Mammary epithelial cell (primary cell): ENCODE measurements at regions not wholly inside any gene's neighbourhood (a gene's known extent, or its start where the extent isn't known, plus 50 kb on each side); places are given as distances from the start of the nearest gene placed in this dataset.

Experiments used
- EZH2 ChIP-seq: IDR thresholded peaks from 2 replicates; pipeline ENCODE4 v1.6.1; 2012; ENCODE audit warnings: low read length, inconsistent platforms, borderline replicate concordance
- TF ChIP-seq, protein P1 (sequence below), 2 donors: IDR thresholded peaks in 1 of 2; conservative IDR thresholded peaks in 1 of 2; 2 replicates each; pipeline ENCODE4 v1.5.1; 2011 to 2012; ENCODE audit warnings: inconsistent platforms in 2 of 2, low read length in 2 of 2, mild to moderate bottlenecking in 2 of 2, control low read depth in 1 of 2, low read depth in 1 of 2; ENCODE audit not compliant: insufficient read depth in 1 of 2; ENCODE audit errors: extremely low read depth in 1 of 2

DNA sequence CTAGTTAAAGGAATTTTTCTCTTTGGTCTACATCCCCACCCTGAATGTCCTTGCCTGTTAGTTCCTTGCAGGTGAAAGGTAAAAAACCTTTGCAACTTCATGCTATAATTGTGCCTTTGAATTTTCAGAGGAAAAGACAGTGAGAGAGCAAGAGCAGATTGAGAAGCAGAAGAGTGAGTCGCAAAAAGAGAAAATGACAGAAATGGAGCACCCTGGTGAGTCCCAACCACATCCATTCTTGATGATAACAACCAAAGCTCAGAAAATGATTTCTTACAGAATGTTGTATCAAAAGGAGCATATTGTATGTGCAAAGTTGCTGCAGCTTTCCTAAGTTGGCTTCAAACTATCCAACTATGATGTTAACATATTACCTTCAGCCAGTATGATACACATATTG, 165.2 kb upstream of the CENPW start:
- TF ChIP-seq, protein P1, sequence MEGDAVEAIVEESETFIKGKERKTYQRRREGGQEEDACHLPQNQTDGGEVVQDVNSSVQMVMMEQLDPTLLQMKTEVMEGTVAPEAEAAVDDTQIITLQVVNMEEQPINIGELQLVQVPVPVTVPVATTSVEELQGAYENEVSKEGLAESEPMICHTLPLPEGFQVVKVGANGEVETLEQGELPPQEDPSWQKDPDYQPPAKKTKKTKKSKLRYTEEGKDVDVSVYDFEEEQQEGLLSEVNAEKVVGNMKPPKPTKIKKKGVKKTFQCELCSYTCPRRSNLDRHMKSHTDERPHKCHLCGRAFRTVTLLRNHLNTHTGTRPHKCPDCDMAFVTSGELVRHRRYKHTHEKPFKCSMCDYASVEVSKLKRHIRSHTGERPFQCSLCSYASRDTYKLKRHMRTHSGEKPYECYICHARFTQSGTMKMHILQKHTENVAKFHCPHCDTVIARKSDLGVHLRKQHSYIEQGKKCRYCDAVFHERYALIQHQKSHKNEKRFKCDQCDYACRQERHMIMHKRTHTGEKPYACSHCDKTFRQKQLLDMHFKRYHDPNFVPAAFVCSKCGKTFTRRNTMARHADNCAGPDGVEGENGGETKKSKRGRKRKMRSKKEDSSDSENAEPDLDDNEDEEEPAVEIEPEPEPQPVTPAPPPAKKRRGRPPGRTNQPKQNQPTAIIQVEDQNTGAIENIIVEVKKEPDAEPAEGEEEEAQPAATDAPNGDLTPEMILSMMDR (conservative IDR thresholded peaks at IDR 0.05 in 1 of 2, IDR thresholded peaks at IDR 0.05 in 1 of 2; ENCODE audit: extremely low read depth in 1 of 2, insufficient read depth in 1 of 2, low read depth in 1 of 2, low read length in 2 of 2) = no peak
- no peak for TF ChIP-seq EZH2
